SJCRH30 (cell line): ENCODE measurements at regions not wholly inside any gene's neighbourhood (a gene's known extent, or its start where the extent isn't known, plus 50 kb on each side); places are given as distances from the start of the nearest gene placed in this dataset.
"Not testable (repeated sequence)": the region's sequence is repeated elsewhere in the genome, so short reads cannot be mapped to it uniquely, and the experiment has no call there.

Experiments used
- DNase-seq, 2 experiments: peaks; one replicate each; pipeline ENCODE4 v3.0.0-alpha.2; 2015 to 2020
- H3K27ac ChIP-seq: fragments of 250-450 bp; sonication (Bioruptor Pico); 2 replicates; pipeline ENCODE4 v1.5.1; 2020; ENCODE audit warnings: mild to moderate bottlenecking, moderate library complexity
- H3K27me3 ChIP-seq: fragments of 250-450 bp; sonication (Bioruptor Pico); 2 replicates; pipeline ENCODE4 v1.5.1; 2020; ENCODE audit warnings: mild to moderate bottlenecking, moderate library complexity
- H3K36me3 ChIP-seq: fragments of 250-450 bp; sonication (Bioruptor Pico); 2 replicates; pipeline ENCODE4 v1.5.1; 2020; ENCODE audit warnings: mild to moderate bottlenecking, moderate library complexity
- H3K4me1 ChIP-seq: fragments of 250-450 bp; sonication (Bioruptor Pico); 2 replicates; pipeline ENCODE4 v1.5.1; 2020; ENCODE audit warnings: mild to moderate bottlenecking, moderate library complexity
- H3K4me3 ChIP-seq: fragments of 250-450 bp; sonication (Bioruptor Pico); 2 replicates; pipeline ENCODE4 v1.5.1; 2020; ENCODE audit warnings: mild to moderate bottlenecking, moderate library complexity
- H3K9me3 ChIP-seq: fragments of 250-450 bp; sonication (Bioruptor Pico); replicated peaks from 2 replicates; pipeline ENCODE4 v1.5.1; 2020; ENCODE audit warnings: mild to moderate bottlenecking, moderate library complexity

- Histone ChIP-seq H3K4me1 (peaks cover 7% of the 10 kb centered on the region; the same call in 1 of the 2 replicates), H3K9me3 (peaks cover 31% of the 10 kb centered on the region), H3K27ac (no peak overlapping the region), H3K4me3 (no peak overlapping the region), H3K27me3 (no peaks in the 10 kb centered on the region), H3K36me3 (no peaks in the 10 kb centered on the region)
- peak in 1 of 2 experiments; percentile 46 for DNase-seq
Observed at GRCh38 chr2:16061441-16062217, 121.3 kb downstream of the MYCN start.

- peaks cover 28% of the 10 kb centered on the region for H3K9me3 ChIP-seq
- no peak for DNase-seq
Observed at GRCh38 chr2:16060936-16061338, 120.6 kb downstream of the MYCN start.

GRCh38 chr2:16060125-16060935 lies 120.0 kb downstream of the MYCN start:
- Histone ChIP-seq H3K27me3 (no peaks in the 10 kb centered on the region), H3K4me1 (peaks cover 14% of the 10 kb centered on the region; the same call in 1 of the 2 replicates), H3K9me3 (peaks cover 28% of the 10 kb centered on the region), H3K27ac (no peak overlapping the region), H3K4me3 (no peak overlapping the region), H3K36me3 (no peaks in the 10 kb centered on the region)
- DNase-seq = no peak

More at GRCh38 chr2:16060936-16061338, 120.6 kb downstream of the MYCN start:
- Histone ChIP-seq H3K36me3 (no peaks in the 10 kb centered on the region), H3K4me3 (no peak overlapping the region), H3K27me3 (no peaks in the 10 kb centered on the region), H3K4me1 (peaks cover 9% of the 10 kb centered on the region; the same call in 1 of the 2 replicates), H3K27ac (no peak overlapping the region)

- H3K36me3 ChIP-seq = no peaks in the 10 kb centered on the region
- peaks cover 14% of the 10 kb centered on the region; the same call in 1 of the 2 replicates for H3K4me1 ChIP-seq
- no peak overlapping the region for H3K4me3 ChIP-seq
- DNase-seq = no peak
- no peak overlapping the region for H3K27ac ChIP-seq
- H3K9me3 ChIP-seq = peaks cover 27% of the 10 kb centered on the region
- no peaks in the 10 kb centered on the region for H3K27me3 ChIP-seq
Observed at GRCh38 chr2:16059393-16060016, 119.2 kb downstream of the MYCN start.

GRCh38 chr2:16058747-16059358 lies 118.5 kb downstream of the MYCN start:
- H3K27ac ChIP-seq = no peak overlapping the region
- H3K4me1 ChIP-seq = peaks cover 14% of the 10 kb centered on the region; the same call in 1 of the 2 replicates
- no peak overlapping the region for H3K4me3 ChIP-seq
- H3K9me3 ChIP-seq = peaks cover 21% of the 10 kb centered on the region
- H3K27me3 ChIP-seq = no peaks in the 10 kb centered on the region
- H3K36me3 ChIP-seq = no peaks in the 10 kb centered on the region
- no peak for DNase-seq

- Histone ChIP-seq H3K4me3 (no peak overlapping the region), H3K27me3 (no peaks in the 10 kb centered on the region), H3K4me1 (peaks cover 14% of the 10 kb centered on the region; the same call in 1 of the 2 replicates), H3K27ac (no peak overlapping the region), H3K36me3 (no peaks in the 10 kb centered on the region), H3K9me3 (peaks cover 15% of the 10 kb centered on the region)
- peak; percentile 62 to 86 for DNase-seq
Observed at GRCh38 chr2:16058256-16058655, 117.9 kb downstream of the MYCN start.

GRCh38 chr2:16057661-16058060 lies 117.3 kb downstream of the MYCN start:
- no peaks in the 10 kb centered on the region for H3K36me3 ChIP-seq
- no peaks in the 10 kb centered on the region for H3K27me3 ChIP-seq
- no peak for DNase-seq
- H3K4me3 ChIP-seq = no peak overlapping the region
- no peak overlapping the region for H3K27ac ChIP-seq
- peaks cover 14% of the 10 kb centered on the region; the same call in 1 of the 2 replicates for H3K4me1 ChIP-seq
- H3K9me3 ChIP-seq = peaks cover 10% of the 10 kb centered on the region

- H3K4me1 ChIP-seq = peaks cover 20% of the 10 kb centered on the region
- H3K4me3 ChIP-seq = no peak overlapping the region
- no peaks in the 10 kb centered on the region for H3K36me3 ChIP-seq
- DNase-seq = peak in 1 of 2 experiments; percentile 45
- no peaks in the 10 kb centered on the region for H3K27me3 ChIP-seq
- H3K27ac ChIP-seq = no peak overlapping the region
- no peaks in the 10 kb centered on the region; the same call in 1 of the 2 replicates for H3K9me3 ChIP-seq
Observed at GRCh38 chr2:16055848-16056580, 115.7 kb downstream of the MYCN start.

- Histone ChIP-seq H3K27ac (no peak overlapping the region), H3K27me3 (no peaks in the 10 kb centered on the region), H3K36me3 (no peaks in the 10 kb centered on the region), H3K4me3 (no peak overlapping the region), H3K9me3 (no peaks in the 10 kb centered on the region), H3K4me1 (peaks cover 39% of the 10 kb centered on the region)
- no peak for DNase-seq
Observed at GRCh38 chr2:16053437-16054257, 113.3 kb downstream of the MYCN start.

GRCh38 chr2:16052571-16053052 lies 112.3 kb downstream of the MYCN start:
- not testable (repeated sequence) for H3K9me3 ChIP-seq, H3K4me3 ChIP-seq, H3K36me3 ChIP-seq, DNase-seq, H3K27ac ChIP-seq, H3K27me3 ChIP-seq
- H3K4me1 ChIP-seq = peaks cover 33% of the 10 kb centered on the region

- H3K4me1 ChIP-seq = peaks cover 33% of the 10 kb centered on the region
- peaks cover under 1% of the 10 kb centered on the region; the same call in 1 of the 2 replicates for H3K9me3 ChIP-seq
- DNase-seq = no peak
Observed at GRCh38 chr2:16051841-16052564, 111.7 kb downstream of the MYCN start.

GRCh38 chr2:16050908-16051489 lies 110.6 kb downstream of the MYCN start:
- DNase-seq = peak; percentile 98 to 100
- H3K4me3 ChIP-seq = peak overlapping the region; percentile 44
- H3K9me3 ChIP-seq = peaks cover 9% of the 10 kb centered on the region
- H3K27me3 ChIP-seq = no peaks in the 10 kb centered on the region
- H3K27ac ChIP-seq = peak overlapping the region; percentile 92
- H3K36me3 ChIP-seq = no peaks in the 10 kb centered on the region
- peaks cover 37% of the 10 kb centered on the region for H3K4me1 ChIP-seq

More at GRCh38 chr2:16051841-16052564, 111.7 kb downstream of the MYCN start:
- Histone ChIP-seq H3K27ac (peak overlapping the region; percentile 92), H3K27me3 (no peaks in the 10 kb centered on the region), H3K36me3 (no peaks in the 10 kb centered on the region), H3K4me3 (no peak overlapping the region)
